Mucosa of descending colon (tissue), 3 donors: ENCODE measurements at regions not wholly inside any gene's neighbourhood (a gene's known extent, or its start where the extent isn't known, plus 50 kb on each side); places are given as distances from the start of the nearest gene placed in this dataset.

ENCODE experiments used
- ATAC-seq: fragments of 200-7000 bp; cut with Tn5 transposase; one replicate; pipeline ENCODE4 v1.9.1; 2020; ENCODE audit warnings: mild to moderate bottlenecking, moderate library complexity
- DNase-seq, 3 donors: peaks; one replicate each; pipeline ENCODE4 v3.0.0-alpha.2; 2020
- H3K36me3 ChIP-seq: fragments of 200-600 bp; one replicate; pipeline ENCODE4 v1.8.0; 2021; ENCODE audit warnings: low read depth, mild to moderate bottlenecking
- H3K4me1 ChIP-seq: fragments of 200-600 bp; one replicate; pipeline ENCODE4 v1.8.0; 2021; ENCODE audit warnings: low read depth, mild to moderate bottlenecking
- H3K4me3 ChIP-seq: fragments of 200-600 bp; one replicate; pipeline ENCODE4 v1.8.0; 2021; ENCODE audit warnings: mild to moderate bottlenecking
- H3K9me3 ChIP-seq: fragments of 200-600 bp; one replicate; pipeline ENCODE4 v1.8.0; 2021; ENCODE audit warnings: mild to moderate bottlenecking
- intact Hi-C, 2 donors: fragments of 100-400 bp; cut with DNase I in 1 of 2; cut with micrococcal nuclease in 1 of 2; formaldehyde crosslinking; loops; one replicate each; pipeline versions ENCODE4 v1.11.0 to v1.11.1; 2022; cut with DNase I, micrococcal nuclease
- TF ChIP-seq, protein P1 (sequence below): fragments of 200-600 bp; IDR thresholded peaks from one replicate; pipeline ENCODE4 v1.8.0; 2022; ENCODE audit warnings: antibody characterized with exemption, mild to moderate bottlenecking
- donor health status: DM: no; HTN: no; CAD: no; lungs with moderate emphysema.
- donor health status: DM: no; HTN: no; CAD: no.
- donor health status: DM: no; HTN: yes; CAD: no.

DNA sequence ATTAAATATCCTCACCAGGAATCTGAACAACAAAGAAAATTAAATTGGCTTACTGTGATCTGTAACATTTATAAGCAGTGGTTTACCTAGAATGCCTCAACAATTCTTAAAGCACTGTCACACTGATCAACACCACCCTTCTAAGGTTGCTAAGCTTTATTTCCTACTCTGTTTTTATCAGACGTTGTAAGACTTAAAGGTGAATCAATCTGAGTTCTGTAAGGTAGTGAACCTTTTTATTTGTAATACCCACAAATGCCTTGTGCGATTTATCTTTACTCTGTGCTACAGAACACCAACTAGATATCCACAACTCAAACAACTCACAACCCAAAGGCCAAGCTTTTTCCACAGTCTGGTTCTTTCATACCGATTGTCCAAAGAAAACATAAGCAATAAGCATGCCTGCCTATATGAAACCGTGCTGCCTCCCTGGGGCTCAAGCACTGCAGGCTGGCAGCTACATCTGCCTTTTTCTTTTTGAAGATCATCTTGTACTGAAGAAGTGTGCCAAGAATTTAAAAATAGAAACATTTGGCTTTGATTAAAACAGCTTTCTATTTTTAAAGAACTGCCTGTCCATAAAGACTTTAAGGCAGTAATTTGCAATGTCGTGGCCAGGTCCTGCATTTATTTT, 490.7 kb downstream of the NUP35 start:
- no peak overlapping the region for H3K4me3 ChIP-seq
- H3K36me3 ChIP-seq, result no peaks in the 10 kb centered on the region
- ATAC-seq (no peak), DNase-seq (no peak)
- intact Hi-C loops, result no loop called here
- no peaks in the 10 kb centered on the region for H3K4me1 ChIP-seq
- no peaks in the 10 kb centered on the region for H3K9me3 ChIP-seq
- TF ChIP-seq, protein P1, sequence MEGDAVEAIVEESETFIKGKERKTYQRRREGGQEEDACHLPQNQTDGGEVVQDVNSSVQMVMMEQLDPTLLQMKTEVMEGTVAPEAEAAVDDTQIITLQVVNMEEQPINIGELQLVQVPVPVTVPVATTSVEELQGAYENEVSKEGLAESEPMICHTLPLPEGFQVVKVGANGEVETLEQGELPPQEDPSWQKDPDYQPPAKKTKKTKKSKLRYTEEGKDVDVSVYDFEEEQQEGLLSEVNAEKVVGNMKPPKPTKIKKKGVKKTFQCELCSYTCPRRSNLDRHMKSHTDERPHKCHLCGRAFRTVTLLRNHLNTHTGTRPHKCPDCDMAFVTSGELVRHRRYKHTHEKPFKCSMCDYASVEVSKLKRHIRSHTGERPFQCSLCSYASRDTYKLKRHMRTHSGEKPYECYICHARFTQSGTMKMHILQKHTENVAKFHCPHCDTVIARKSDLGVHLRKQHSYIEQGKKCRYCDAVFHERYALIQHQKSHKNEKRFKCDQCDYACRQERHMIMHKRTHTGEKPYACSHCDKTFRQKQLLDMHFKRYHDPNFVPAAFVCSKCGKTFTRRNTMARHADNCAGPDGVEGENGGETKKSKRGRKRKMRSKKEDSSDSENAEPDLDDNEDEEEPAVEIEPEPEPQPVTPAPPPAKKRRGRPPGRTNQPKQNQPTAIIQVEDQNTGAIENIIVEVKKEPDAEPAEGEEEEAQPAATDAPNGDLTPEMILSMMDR, result no peak

DNA sequence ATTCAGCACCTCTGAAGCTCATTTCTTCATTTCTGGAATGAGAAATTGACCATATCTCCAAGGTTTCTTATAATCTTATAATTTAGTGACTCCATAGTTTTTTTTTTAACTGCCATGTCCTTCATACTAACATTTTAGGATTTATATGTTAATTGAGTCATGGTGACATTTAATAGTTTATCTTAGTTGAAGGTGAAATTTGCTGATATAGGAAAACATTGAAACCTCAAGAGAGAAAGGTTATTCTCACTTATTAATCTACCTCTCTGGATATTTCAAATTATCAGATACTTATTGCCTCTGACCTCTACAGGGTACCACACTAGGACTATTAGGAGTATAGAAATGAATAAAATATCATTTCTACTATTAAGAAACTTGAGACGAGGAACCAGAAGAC, 499.0 kb downstream of the NUP35 start:
- H3K36me3 ChIP-seq, result no peaks in the 10 kb centered on the region
- intact Hi-C loops, result no loop called here

DNA sequence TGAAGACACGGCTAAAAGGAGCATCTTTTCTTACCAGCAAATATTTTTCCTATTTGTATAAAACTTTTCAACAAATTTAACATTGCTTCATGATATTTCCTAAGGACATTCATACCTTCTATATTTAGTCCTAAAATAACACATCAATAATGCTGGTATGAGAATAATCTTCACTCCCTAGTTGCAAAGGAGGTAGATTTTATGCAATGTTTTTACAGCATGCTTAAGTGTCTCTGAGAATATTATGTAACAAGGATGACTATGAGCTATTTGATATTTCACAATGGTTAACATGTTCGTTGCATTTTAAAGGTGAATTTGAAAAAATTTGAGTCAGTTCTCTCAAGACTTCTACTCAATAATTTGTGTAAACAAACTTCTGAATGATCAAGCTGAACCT, 506.7 kb downstream of the NUP35 start:
- H3K9me3 ChIP-seq, result no peaks in the 10 kb centered on the region
- ATAC-seq (no peak), DNase-seq (no peak)
- no peaks in the 10 kb centered on the region for H3K36me3 ChIP-seq
- intact Hi-C loops, result no loop called here
- TF ChIP-seq, protein P1, result no peak
- H3K4me3 ChIP-seq, result no peak overlapping the region
- no peaks in the 10 kb centered on the region for H3K4me1 ChIP-seq

More for the DNA sequence above, 499.0 kb downstream of the NUP35 start:
- no peaks in the 10 kb centered on the region for H3K9me3 ChIP-seq
- no peak for ATAC-seq
- H3K4me3 ChIP-seq, result no peak overlapping the region
- no peak for DNase-seq
- TF ChIP-seq, protein P1, result no peak
- H3K4me1 ChIP-seq, result no peaks in the 10 kb centered on the region

DNA sequence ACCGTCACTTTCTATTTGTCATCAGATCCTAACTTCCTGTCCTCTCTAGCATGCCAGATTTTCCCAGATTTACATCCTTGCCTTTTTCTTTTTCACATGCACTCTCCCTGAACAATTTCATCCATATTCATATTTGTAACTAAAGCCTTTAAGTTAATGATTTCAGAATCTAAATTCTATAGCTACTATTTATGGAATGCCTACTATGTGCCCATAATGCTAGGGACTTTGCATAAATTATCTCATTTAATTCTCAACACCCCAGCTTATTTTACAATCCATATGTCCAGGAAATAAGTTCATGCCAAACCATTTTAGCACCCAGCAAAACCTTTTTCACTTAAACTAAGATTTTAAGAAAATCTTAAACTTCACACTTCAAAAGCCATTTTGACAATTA, 531.9 kb downstream of the NUP35 start:
- TF ChIP-seq, protein P1, result no peak
- Histone ChIP-seq H3K4me3 (no peak overlapping the region), H3K4me1 (no peaks in the 10 kb centered on the region), H3K36me3 (no peaks in the 10 kb centered on the region), H3K9me3 (no peaks in the 10 kb centered on the region)
- ATAC-seq (no peak), DNase-seq (no peak)
- intact Hi-C loops, result no loop called here

DNA sequence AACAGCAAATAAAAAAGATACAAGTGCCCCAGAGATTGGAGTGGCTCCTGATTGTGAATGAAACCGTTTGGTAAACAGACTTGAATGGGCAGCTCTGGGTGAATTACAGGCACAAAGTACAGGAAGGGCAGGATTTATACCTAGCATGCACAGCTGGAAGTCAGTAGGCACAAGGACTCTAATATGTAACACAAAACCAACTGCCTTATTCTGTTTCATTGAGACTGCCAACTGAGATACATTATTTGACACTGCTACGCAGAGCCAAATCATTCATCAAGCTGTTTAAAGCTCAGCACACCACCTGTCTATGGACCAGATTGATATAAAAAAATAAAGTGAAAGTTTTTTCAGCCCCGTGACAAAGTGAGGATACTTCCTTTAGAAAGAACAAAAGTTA, 541.2 kb downstream of the NUP35 start:
- intact Hi-C loops, result no loop called here
- TF ChIP-seq, protein P1, result no peak
- peak; percentile 81 for ATAC-seq
- Histone ChIP-seq H3K9me3 (no peaks in the 10 kb centered on the region), H3K4me1 (no peaks in the 10 kb centered on the region), H3K36me3 (no peaks in the 10 kb centered on the region), H3K4me3 (no peak overlapping the region)
- peak in 1 of 3 donors; percentile 28 for DNase-seq

DNA sequence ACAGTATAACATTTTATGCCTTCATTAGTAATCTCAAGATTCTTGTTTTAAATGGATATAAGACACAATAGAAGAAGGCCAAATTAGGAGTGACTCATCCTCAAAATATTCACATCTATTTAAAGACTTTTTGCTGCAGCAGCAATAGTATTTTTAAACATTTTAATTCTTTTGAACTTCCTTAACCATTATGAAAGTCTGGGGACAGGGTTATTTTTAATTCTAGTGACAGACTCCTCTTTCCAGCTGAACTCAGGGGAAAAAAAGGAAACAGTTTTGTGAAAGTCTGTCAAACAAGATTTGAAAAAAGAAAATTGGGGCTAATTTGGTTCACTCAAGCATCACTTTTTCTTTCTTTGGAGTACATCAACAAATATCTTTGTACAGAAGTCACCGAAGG, 541.8 kb downstream of the NUP35 start:
- no peaks in the 10 kb centered on the region for H3K36me3 ChIP-seq
- no peaks in the 10 kb centered on the region for H3K4me1 ChIP-seq
- TF ChIP-seq, protein P1, result no peak
- no peak for DNase-seq
- no peak overlapping the region for H3K4me3 ChIP-seq
- ATAC-seq, result no peak
- intact Hi-C loops, result no loop called here
- H3K9me3 ChIP-seq, result no peaks in the 10 kb centered on the region
